GM15510 (cell line): ENCODE measurements at regions not wholly inside any gene's neighbourhood (a gene's known extent, or its start where the extent isn't known, plus 50 kb on each side); places are given as distances from the start of the nearest gene placed in this dataset.

Source experiments
- POLR2A ChIP-seq: IDR thresholded peaks from 3 replicates; pipeline ENCODE4 v1.6.1; 2011; ENCODE audit warnings: borderline replicate concordance; ENCODE audit not compliant: insufficient read length; ENCODE audit errors: extremely low read depth

DNA sequence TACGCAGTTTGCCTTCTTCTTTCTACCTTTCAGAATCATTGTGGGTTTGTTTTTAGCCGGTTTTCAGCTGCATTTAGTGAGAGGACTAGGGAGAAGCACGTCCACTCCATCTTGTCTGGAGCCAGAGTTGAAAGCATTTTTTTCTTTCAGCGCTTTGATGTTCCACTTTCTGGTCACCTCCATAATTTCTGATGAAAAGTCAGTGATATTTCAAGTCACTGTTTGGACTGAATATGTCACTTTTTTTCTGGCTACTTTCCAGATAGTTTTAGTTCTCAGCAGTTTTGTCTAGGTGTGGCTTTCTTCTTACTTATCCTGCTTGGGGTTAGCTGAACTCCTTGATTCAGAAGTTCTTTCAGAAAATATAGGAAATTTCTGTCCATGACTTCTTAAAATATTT lies 123.9 kb upstream of the IER5L start:
- TF ChIP-seq POLR2A: no peak

GRCh38 chr9:129291041-129291501 lies 113.0 kb upstream of the IER5L start:
- TF ChIP-seq POLR2A: no peak

DNA sequence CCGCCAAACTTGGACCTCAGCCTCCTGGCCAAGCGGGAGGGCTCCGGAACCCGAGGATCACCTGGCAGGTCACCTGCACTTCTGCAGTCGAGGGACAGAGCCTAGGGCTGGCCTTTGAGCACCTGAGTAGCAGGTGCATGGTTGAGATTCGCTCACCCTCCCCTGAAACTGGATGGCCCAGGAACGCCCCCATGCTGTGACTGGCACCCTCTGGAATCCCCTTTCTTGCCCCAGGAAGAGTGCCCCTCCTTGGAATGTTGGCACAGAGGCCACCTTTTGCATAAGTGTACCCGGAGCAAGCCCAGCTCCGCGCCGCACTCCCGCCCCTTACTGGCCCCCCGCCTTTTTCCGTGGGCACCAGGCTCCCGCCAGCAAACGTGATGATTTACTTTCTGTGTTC lies 112.5 kb upstream of the IER5L start:
- TF ChIP-seq POLR2A: no peak

DNA sequence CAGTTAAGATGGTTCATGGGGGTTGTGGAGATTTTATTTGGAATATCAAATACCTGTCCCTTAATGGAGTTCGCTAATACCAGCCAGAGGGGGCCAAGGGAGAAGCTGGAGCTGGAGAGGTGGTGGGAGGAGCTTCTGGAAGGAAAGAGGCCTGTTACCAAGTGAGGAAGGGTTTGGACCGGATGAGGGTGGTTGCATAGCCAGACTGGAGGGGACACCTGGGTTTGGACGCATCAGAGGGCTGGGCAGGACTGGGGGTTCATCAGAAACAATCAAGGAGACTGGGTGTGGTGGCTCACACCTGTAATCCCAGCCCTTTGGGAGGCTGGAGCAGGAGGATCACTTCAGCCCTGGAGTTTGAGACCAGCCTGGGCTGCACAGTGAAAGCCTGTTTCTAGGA lies 111.8 kb upstream of the IER5L start:
- no peak for TF ChIP-seq POLR2A

GRCh38 chr9:129289131-129289731 lies 111.2 kb upstream of the IER5L start:
- TF ChIP-seq POLR2A: no peak

DNA sequence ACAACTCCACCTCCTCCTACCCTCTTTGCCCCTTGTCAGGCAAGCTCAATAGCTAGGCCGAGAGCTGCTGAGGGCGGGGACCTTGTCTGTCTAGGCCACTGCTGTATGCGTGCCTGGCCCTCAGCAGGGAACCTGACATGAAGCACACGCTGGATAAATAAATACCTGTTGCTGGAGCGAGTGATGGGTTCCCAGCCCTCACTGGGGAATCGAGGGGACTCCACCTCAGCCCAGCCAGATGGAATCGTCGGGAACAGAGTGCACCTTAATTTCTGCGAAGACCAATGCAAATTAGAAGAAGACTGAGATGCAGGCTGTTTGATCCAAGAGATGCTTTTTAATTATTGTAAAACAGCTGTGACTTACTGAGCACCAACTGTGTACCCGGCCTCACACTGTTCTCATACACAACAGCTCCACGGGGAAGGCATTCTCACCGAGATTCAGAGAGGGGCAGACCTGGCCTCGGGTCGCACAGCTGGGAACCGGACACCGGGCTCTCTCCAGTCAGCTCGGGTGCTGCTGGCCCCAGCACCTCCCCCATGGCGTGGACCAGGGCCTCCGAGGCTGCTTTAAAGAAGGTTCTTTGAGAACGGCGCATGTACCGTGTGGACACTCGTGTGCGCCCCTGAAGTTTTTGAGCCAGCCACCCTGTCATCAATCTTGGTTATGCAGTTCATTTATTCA lies 109.7 kb upstream of the IER5L start:
- no peak for TF ChIP-seq POLR2A

GRCh38 chr9:129285979-129286772 lies 108.1 kb upstream of the IER5L start:
- no peak for TF ChIP-seq POLR2A

DNA sequence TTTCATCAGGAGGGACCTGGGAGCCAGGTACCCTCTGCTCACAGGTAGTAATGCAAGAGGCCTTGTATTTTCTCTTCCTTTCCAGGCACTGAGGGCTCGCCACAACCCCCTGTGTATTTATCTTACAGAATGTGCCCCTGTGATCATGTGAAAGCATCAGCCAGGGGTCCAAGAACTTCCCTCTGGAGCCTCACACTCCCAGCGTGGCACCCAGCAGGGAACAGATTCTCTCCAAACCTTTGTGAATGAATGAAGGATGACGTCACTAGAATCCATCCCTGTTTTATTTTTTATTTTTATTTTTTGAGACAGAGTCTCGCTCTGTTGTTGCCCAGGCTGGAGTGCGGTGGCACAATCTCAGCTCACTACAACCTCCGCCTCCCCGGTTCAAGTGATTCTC lies 107.3 kb upstream of the IER5L start:
- TF ChIP-seq POLR2A: no peak

- TF ChIP-seq POLR2A: no peak
These were observed 106.7 kb upstream of the IER5L start for GRCh38 chr9:129284607-129285291.

DNA sequence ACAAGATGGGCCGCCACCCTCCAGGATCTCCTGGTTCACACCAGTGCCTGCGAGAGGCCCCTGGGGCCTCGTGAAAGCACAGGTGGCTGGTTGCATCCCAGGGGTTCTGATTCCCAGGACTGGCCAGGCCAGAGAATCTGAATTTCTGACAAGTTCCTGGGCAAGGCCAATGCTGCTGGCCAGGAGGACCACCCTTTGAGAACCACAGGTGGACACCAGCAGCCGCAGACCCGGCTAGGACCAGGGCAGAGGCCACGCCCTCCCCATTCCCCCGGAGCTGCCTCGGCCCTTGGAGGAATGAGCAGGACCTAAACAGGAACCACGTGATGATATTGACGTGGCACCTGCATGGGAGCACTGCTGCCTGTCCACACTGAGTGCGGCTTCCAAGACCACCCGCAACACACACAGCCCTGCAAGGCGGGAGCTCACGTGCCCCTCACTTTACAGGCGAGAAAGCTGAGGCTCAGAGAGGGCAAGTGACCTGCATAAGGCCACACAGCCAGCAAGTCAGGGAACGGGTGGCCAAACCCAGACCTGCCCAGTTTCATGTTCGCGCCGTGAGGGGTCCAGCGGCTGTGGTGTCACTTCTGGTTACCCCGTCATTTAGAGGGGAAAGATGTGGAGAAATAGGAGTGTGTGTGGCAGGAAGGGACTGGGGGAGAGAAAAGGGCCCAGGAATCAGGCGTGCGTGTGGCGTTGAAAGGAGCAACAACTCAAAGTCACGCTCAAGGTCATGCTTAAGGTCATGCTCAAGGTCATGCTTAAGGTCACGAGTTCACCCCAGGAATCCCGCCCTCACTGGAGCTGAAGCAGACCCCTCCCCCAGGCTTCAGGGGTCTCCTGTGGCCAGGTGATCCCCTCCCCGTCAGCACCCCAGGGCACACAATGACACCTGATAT lies 105.9 kb upstream of the IER5L start:
- no peak for TF ChIP-seq POLR2A

- TF ChIP-seq POLR2A: no peak
These were observed 105.2 kb upstream of the IER5L start for GRCh38 chr9:129283291-129283691.

DNA sequence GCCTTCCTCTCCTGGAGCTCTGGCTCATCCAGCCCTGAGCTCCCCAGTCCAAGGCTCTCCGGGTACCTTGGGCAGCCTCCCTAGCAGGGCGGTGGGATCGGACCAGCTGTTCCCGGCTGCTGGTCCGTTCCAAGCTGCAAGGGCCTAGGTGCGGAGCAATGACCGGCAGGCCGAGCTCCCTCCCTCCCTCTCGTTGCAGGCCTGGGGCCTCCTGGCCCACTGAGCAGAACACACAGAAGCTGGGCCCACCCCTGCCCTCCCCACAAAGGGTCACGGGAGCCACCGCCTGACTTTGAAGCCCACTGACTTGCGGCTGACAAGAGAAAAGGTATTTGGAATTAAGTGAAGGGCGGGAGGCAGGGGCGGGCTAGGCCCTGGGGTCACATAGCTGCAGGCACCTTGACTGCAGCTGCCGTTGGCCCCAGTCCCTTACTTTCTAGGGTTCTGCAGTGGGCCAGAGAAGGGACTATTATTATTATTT lies 104.7 kb upstream of the IER5L start:
- no peak for TF ChIP-seq POLR2A

DNA sequence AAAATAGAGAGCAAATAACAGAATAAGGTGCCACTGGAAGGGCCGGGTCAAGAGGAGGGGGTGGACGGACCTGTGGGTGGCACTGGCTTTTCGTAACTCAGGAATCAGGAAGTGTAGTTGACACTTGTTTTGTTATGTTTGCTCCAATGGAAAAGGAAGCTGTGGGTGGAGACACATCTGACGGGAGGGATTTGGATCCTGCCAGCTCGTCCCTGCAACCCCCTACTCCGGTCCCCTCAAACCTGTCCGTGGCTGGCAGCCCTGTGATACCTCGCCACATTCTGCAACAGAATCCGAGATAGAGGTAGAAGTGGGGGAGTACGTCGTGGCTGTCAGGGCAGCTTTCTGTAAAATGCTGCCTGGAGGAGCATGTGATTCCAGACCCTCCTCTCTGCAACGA lies 104.2 kb upstream of the IER5L start:
- TF ChIP-seq POLR2A: no peak

- TF ChIP-seq POLR2A: no peak
These were observed 103.6 kb upstream of the IER5L start for GRCh38 chr9:129281506-129282145.

DNA sequence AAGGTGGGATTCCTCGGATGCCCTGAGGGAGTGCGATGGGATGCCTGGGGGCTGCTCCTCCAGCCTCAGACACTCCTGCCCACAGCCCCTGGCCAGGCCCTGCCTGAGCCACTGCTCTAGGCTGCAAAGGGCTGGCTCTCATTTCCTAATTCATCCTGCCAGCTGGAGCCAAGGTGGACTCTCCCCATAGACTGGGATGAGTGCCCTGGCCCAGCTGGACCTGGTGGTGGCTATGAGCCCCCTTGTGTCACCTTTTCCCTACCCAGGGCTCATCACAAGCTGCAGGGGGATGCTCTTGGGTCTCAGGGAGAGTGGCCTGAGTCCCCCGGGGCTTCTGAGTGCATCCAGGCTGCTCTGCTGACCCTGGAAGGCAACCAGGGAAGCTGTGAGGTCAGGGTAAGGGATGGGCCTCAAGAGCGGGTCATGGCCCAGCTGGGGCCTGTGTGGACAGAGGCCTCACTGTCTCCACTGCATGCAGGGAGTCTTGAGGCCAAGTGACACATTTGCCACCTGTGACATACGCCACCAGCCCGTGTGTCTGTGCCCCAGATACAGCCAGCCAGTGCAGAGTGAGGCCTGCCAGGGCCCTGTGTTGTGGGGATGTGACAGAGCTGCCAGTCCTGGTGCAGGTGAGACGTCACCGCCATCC lies 102.7 kb upstream of the IER5L start:
- TF ChIP-seq POLR2A: no peak
